ENCODE measurements at regions not wholly inside any gene's neighbourhood (a gene's known extent, or its start where the extent isn't known, plus 50 kb on each side); places are given as distances from the start of the nearest gene placed in this dataset.

DNA sequence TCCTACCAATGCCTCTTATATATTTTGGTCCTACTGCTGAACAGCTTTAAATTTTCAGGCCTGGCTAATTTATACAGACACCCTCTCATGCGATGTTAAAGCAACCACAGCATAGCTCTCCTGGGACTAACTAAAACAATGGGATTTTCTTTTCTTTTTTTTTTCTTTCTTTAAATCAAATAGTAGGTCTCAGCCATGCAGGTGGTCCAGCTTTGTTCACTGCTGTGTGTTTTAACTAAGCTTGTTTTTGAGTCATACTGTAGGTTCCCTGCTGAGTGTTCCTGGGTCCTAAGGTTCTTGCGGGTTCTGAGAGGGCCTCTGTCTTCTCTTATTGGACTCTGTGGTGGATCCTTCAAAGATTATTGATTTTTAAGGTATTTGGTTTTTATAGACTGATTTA is 113.1 kb upstream of the SORCS1 start:
- H3K9me2 ChIP-seq (replicated peaks; ENCODE audit: insufficient read depth, low read length): no peaks in the 10 kb centered on the region
- no peaks in the 10 kb centered on the region for H3F3A ChIP-seq (ENCODE audit: insufficient read depth)
- no peaks in the 10 kb centered on the region for H3K36me3 ChIP-seq (ENCODE audit: low read length)
- no peak overlapping the region for H3K4me2 ChIP-seq (ENCODE audit: low read depth, low read length, poor library complexity, severe bottlenecking)
- no peak for TF ChIP-seq EZH2phosphoT487 (conservative IDR thresholded peaks at IDR 0.05; ENCODE audit: low read length)
- TF ChIP-seq, protein P1, sequence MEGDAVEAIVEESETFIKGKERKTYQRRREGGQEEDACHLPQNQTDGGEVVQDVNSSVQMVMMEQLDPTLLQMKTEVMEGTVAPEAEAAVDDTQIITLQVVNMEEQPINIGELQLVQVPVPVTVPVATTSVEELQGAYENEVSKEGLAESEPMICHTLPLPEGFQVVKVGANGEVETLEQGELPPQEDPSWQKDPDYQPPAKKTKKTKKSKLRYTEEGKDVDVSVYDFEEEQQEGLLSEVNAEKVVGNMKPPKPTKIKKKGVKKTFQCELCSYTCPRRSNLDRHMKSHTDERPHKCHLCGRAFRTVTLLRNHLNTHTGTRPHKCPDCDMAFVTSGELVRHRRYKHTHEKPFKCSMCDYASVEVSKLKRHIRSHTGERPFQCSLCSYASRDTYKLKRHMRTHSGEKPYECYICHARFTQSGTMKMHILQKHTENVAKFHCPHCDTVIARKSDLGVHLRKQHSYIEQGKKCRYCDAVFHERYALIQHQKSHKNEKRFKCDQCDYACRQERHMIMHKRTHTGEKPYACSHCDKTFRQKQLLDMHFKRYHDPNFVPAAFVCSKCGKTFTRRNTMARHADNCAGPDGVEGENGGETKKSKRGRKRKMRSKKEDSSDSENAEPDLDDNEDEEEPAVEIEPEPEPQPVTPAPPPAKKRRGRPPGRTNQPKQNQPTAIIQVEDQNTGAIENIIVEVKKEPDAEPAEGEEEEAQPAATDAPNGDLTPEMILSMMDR (IDR thresholded peaks at IDR 0.05; ENCODE audit: insufficient read depth, low read length, poor library complexity, severe bottlenecking): no peak
- no peaks in the 10 kb centered on the region for H3K79me2 ChIP-seq (ENCODE audit: insufficient read depth, low read length)
- H3K4me3 ChIP-seq (ENCODE audit: insufficient read depth, low read length, poor library complexity, severe bottlenecking): no peak overlapping the region
- no peak overlapping the region for H3K9ac ChIP-seq (ENCODE audit: low read length)
- no peak overlapping the region for H3K27ac ChIP-seq (ENCODE audit: low read depth, low read length)
- no peaks in the 10 kb centered on the region for H4K20me1 ChIP-seq (ENCODE audit: low read depth, low read length)
- no peaks in the 10 kb centered on the region for H3K9me3 ChIP-seq (ENCODE audit: insufficient read depth, low read length)
- no peak overlapping the region for H2AFZ ChIP-seq (ENCODE audit: low read depth, low read length, severe bottlenecking)
- no peaks in the 10 kb centered on the region for H3K27me3 ChIP-seq (ENCODE audit: low read length)

DNA sequence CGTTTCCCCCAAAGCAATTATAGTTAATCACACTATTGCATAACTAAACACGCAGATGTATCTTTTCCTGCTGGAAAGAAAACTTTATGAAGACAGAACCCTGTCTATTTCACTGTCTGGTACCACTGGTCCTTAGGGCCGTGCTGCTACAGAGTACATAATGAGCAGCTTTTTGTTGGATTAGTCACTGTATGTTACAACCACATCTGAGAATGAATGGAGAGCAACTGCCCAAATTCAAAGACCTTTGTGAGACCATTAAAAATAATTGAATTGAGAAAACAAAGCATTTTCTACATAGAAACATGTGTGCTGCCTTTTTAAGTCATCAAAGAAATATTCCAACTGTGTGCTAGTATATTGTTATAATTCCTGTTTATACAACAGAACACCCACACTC is 111.3 kb upstream of the SORCS1 start:
- no peaks in the 10 kb centered on the region for H3K9me2 ChIP-seq (replicated peaks; ENCODE audit: insufficient read depth, low read length)
- H3K36me3 ChIP-seq (ENCODE audit: low read length): no peaks in the 10 kb centered on the region
- no peak overlapping the region for H3K27ac ChIP-seq (ENCODE audit: low read depth, low read length)
- H3K27me3 ChIP-seq (ENCODE audit: low read length): no peaks in the 10 kb centered on the region
- TF ChIP-seq, protein P1 (IDR thresholded peaks at IDR 0.05; ENCODE audit: insufficient read depth, low read length, poor library complexity, severe bottlenecking): no peak
- no peak for TF ChIP-seq EZH2phosphoT487 (conservative IDR thresholded peaks at IDR 0.05; ENCODE audit: low read length)
- no peaks in the 10 kb centered on the region for H3K9me3 ChIP-seq (ENCODE audit: insufficient read depth, low read length)
- no peaks in the 10 kb centered on the region for H4K20me1 ChIP-seq (ENCODE audit: low read depth, low read length)
- H2AFZ ChIP-seq (ENCODE audit: low read depth, low read length, severe bottlenecking): no peak overlapping the region
- H3K79me2 ChIP-seq (ENCODE audit: insufficient read depth, low read length): no peaks in the 10 kb centered on the region
- no peak overlapping the region for H3K4me3 ChIP-seq (ENCODE audit: insufficient read depth, low read length, poor library complexity, severe bottlenecking)
- no peak overlapping the region for H3K4me2 ChIP-seq (ENCODE audit: low read depth, low read length, poor library complexity, severe bottlenecking)
- no peaks in the 10 kb centered on the region for H3F3A ChIP-seq (ENCODE audit: insufficient read depth)
- no peak overlapping the region for H3K9ac ChIP-seq (ENCODE audit: low read length)

- no peaks in the 10 kb centered on the region for H3K9me2 ChIP-seq (replicated peaks; ENCODE audit: insufficient read depth, low read length)
- no peaks in the 10 kb centered on the region for H3K79me2 ChIP-seq (ENCODE audit: insufficient read depth, low read length)
- no peaks in the 10 kb centered on the region for H3K27me3 ChIP-seq (ENCODE audit: low read length)
- H3K27ac ChIP-seq (ENCODE audit: low read depth, low read length): no peak overlapping the region
- H3K4me3 ChIP-seq (ENCODE audit: insufficient read depth, low read length, poor library complexity, severe bottlenecking): no peak overlapping the region
- no peak overlapping the region for H2AFZ ChIP-seq (ENCODE audit: low read depth, low read length, severe bottlenecking)
- no peaks in the 10 kb centered on the region for H3F3A ChIP-seq (ENCODE audit: insufficient read depth)
- TF ChIP-seq, protein P1 (IDR thresholded peaks at IDR 0.05; ENCODE audit: insufficient read depth, low read length, poor library complexity, severe bottlenecking): no peak
- no peak for TF ChIP-seq EZH2phosphoT487 (conservative IDR thresholded peaks at IDR 0.05; ENCODE audit: low read length)
- H3K36me3 ChIP-seq (ENCODE audit: low read length): no peaks in the 10 kb centered on the region
- H3K9me3 ChIP-seq (ENCODE audit: insufficient read depth, low read length): no peaks in the 10 kb centered on the region
- H4K20me1 ChIP-seq (ENCODE audit: low read depth, low read length): no peaks in the 10 kb centered on the region
- no peak overlapping the region for H3K4me2 ChIP-seq (ENCODE audit: low read depth, low read length, poor library complexity, severe bottlenecking)
- no peak overlapping the region for H3K9ac ChIP-seq (ENCODE audit: low read length)
Measured at GRCh38 chr10:107269626-107270025, 105.1 kb upstream of the SORCS1 start.
